T-helper 17 cell (primary cell): ENCODE measurements at regions not wholly inside any gene's neighbourhood (a gene's known extent, or its start where the extent isn't known, plus 50 kb on each side); places are given as distances from the start of the nearest gene placed in this dataset.

Source experiments
- ATAC-seq: fragments of 150-1000 bp; cut with Tn5 transposase; 2 replicates; pipeline ENCODE4 v1.10.0; 2021; ENCODE audit warnings: mild to moderate bottlenecking, moderate library complexity
- DNase-seq, 3 donors: peaks; one replicate each; pipeline versions ENCODE4 v3.0.0 to v3.0.0-alpha.2; 2020 to 2021
- H3K9me3 ChIP-seq: one replicate; pipeline ENCODE4 v1.7.0; 2013; ENCODE audit warnings: low read length, mild to moderate bottlenecking; ENCODE audit not compliant: control insufficient read depth, poor library complexity, severe bottlenecking
- H3K27ac Mint-ChIP-seq: one replicate; pipeline ENCODE4 v1.8.0; 2022; ENCODE audit warnings: mild to moderate bottlenecking, moderate library complexity, mixed read lengths
- H3K27me3 Mint-ChIP-seq: one replicate; pipeline ENCODE4 v1.8.0; 2022; ENCODE audit warnings: mixed read lengths
- H3K36me3 Mint-ChIP-seq: one replicate; pipeline ENCODE4 v1.8.0; 2022; ENCODE audit warnings: low read depth, mixed read lengths
- H3K4me1 Mint-ChIP-seq: one replicate; pipeline ENCODE4 v1.8.0; 2022; ENCODE audit warnings: mild to moderate bottlenecking, mixed read lengths
- H3K4me3 Mint-ChIP-seq: one replicate; pipeline ENCODE4 v1.8.0; 2022; ENCODE audit warnings: mild to moderate bottlenecking, moderate library complexity, mixed read lengths

- DNase-seq (no peak), ATAC-seq (no peak)
- no peaks in the 10 kb centered on the region for H3K9me3 ChIP-seq
- Mint-ChIP-seq H3K4me3 (no peak overlapping the region), H3K36me3 (no peaks in the 10 kb centered on the region), H3K4me1 (no peaks in the 10 kb centered on the region), H3K27ac (no peak overlapping the region), H3K27me3 (peaks cover 19% of the 10 kb centered on the region)
Observed at GRCh38 chr1:221162939-221163338, 283.7 kb downstream of the HLX start.

- Mint-ChIP-seq H3K27me3 (peaks cover 19% of the 10 kb centered on the region), H3K4me3 (no peak overlapping the region), H3K27ac (no peak overlapping the region), H3K36me3 (no peaks in the 10 kb centered on the region), H3K4me1 (no peaks in the 10 kb centered on the region)
- ATAC-seq (no peak), DNase-seq (no peak)
- H3K9me3 ChIP-seq = no peaks in the 10 kb centered on the region
Observed at GRCh38 chr1:221164029-221164428, 284.8 kb downstream of the HLX start.

GRCh38 chr1:221164951-221165838 is 286.0 kb downstream of the HLX start:
- no peaks in the 10 kb centered on the region for H3K4me1 Mint-ChIP-seq
- no peaks in the 10 kb centered on the region for H3K36me3 Mint-ChIP-seq
- peaks cover 19% of the 10 kb centered on the region for H3K27me3 Mint-ChIP-seq
- H3K4me3 Mint-ChIP-seq = no peak overlapping the region
- no peak for ATAC-seq
- H3K9me3 ChIP-seq = no peaks in the 10 kb centered on the region
- DNase-seq = no peak
- no peak overlapping the region for H3K27ac Mint-ChIP-seq

GRCh38 chr1:221165839-221166500 is 286.7 kb downstream of the HLX start:
- Mint-ChIP-seq H3K4me1 (no peaks in the 10 kb centered on the region), H3K27me3 (peaks cover 17% of the 10 kb centered on the region), H3K27ac (no peak overlapping the region), H3K4me3 (no peak overlapping the region), H3K36me3 (no peaks in the 10 kb centered on the region)
- H3K9me3 ChIP-seq = no peaks in the 10 kb centered on the region
- no peak for DNase-seq
- ATAC-seq = no peak

- H3K27ac Mint-ChIP-seq = no peak overlapping the region
- ATAC-seq (peak; percentile 40), DNase-seq (no peak)
- H3K36me3 Mint-ChIP-seq = no peaks in the 10 kb centered on the region
- no peaks in the 10 kb centered on the region for H3K4me1 Mint-ChIP-seq
- peaks cover 9% of the 10 kb centered on the region for H3K27me3 Mint-ChIP-seq
- H3K9me3 ChIP-seq = no peaks in the 10 kb centered on the region
- no peak overlapping the region for H3K4me3 Mint-ChIP-seq
Observed at GRCh38 chr1:221166559-221167318, 287.5 kb downstream of the HLX start.

GRCh38 chr1:221169447-221169889 is 290.2 kb downstream of the HLX start:
- DNase-seq (no peak), ATAC-seq (no peak)
- peaks cover 9% of the 10 kb centered on the region for H3K27me3 Mint-ChIP-seq
- no peaks in the 10 kb centered on the region for H3K4me1 Mint-ChIP-seq
- H3K36me3 Mint-ChIP-seq = no peaks in the 10 kb centered on the region
- H3K9me3 ChIP-seq = no peaks in the 10 kb centered on the region
- H3K27ac Mint-ChIP-seq = no peak overlapping the region
- no peak overlapping the region for H3K4me3 Mint-ChIP-seq

- DNase-seq = no peak
- H3K9me3 ChIP-seq = no peaks in the 10 kb centered on the region
- Mint-ChIP-seq H3K27ac (no peak overlapping the region), H3K4me1 (no peaks in the 10 kb centered on the region), H3K36me3 (no peaks in the 10 kb centered on the region), H3K4me3 (no peak overlapping the region), H3K27me3 (peaks cover 9% of the 10 kb centered on the region)
- ATAC-seq = no peak
Observed at GRCh38 chr1:221170171-221170570, 290.9 kb downstream of the HLX start.

GRCh38 chr1:221171768-221172167 is 292.5 kb downstream of the HLX start:
- no peak overlapping the region for H3K27ac Mint-ChIP-seq
- ATAC-seq = no peak

GRCh38 chr1:221172841-221173240 is 293.6 kb downstream of the HLX start:
- ATAC-seq (no peak), DNase-seq (no peak)
- Mint-ChIP-seq H3K4me3 (no peak overlapping the region), H3K36me3 (no peaks in the 10 kb centered on the region), H3K27me3 (peaks cover under 1% of the 10 kb centered on the region), H3K27ac (no peak overlapping the region), H3K4me1 (no peaks in the 10 kb centered on the region)
- no peaks in the 10 kb centered on the region for H3K9me3 ChIP-seq

More at GRCh38 chr1:221171768-221172167, 292.5 kb downstream of the HLX start:
- Mint-ChIP-seq H3K36me3 (no peaks in the 10 kb centered on the region), H3K27me3 (peaks cover 9% of the 10 kb centered on the region), H3K4me3 (no peak overlapping the region), H3K4me1 (no peaks in the 10 kb centered on the region)
- no peak for DNase-seq
- no peaks in the 10 kb centered on the region for H3K9me3 ChIP-seq

GRCh38 chr1:221174330-221174993 is 295.2 kb downstream of the HLX start:
- peaks cover 10% of the 10 kb centered on the region for H3K27me3 Mint-ChIP-seq
- DNase-seq = no peak
- H3K4me1 Mint-ChIP-seq = no peaks in the 10 kb centered on the region
- no peak overlapping the region for H3K27ac Mint-ChIP-seq
- no peak overlapping the region for H3K4me3 Mint-ChIP-seq
- H3K36me3 Mint-ChIP-seq = no peaks in the 10 kb centered on the region
- H3K9me3 ChIP-seq = no peaks in the 10 kb centered on the region
- ATAC-seq = no peak

- ATAC-seq (no peak), DNase-seq (no peak)
- no peaks in the 10 kb centered on the region for H3K9me3 ChIP-seq
- H3K4me3 Mint-ChIP-seq = no peak overlapping the region
- no peaks in the 10 kb centered on the region for H3K36me3 Mint-ChIP-seq
- peaks cover 12% of the 10 kb centered on the region for H3K27me3 Mint-ChIP-seq
- H3K27ac Mint-ChIP-seq = no peak overlapping the region
- H3K4me1 Mint-ChIP-seq = no peaks in the 10 kb centered on the region
Observed at GRCh38 chr1:221175249-221175648, 296.0 kb downstream of the HLX start.

GRCh38 chr1:221180704-221181368 is 301.6 kb downstream of the HLX start:
- DNase-seq (no peak), ATAC-seq (no peak)
- Mint-ChIP-seq H3K27me3 (peaks cover 32% of the 10 kb centered on the region), H3K27ac (no peak overlapping the region), H3K36me3 (no peaks in the 10 kb centered on the region), H3K4me3 (no peak overlapping the region), H3K4me1 (no peaks in the 10 kb centered on the region)
- H3K9me3 ChIP-seq = no peaks in the 10 kb centered on the region
